D721Med (cell line): ENCODE measurements at regions not wholly inside any gene's neighbourhood (a gene's known extent, or its start where the extent isn't known, plus 50 kb on each side); places are given as distances from the start of the nearest gene placed in this dataset.
"Not testable (repeated sequence)": the region's sequence is repeated elsewhere in the genome, so short reads cannot be mapped to it uniquely, and the experiment has no call there.

Experiments used
- DNase-seq: peaks from one replicate; pipeline ENCODE4 v3.0.0; 2011; ENCODE audit warnings: low spot score; ENCODE audit not compliant: insufficient read length
- FAIRE-seq: peaks from 2 replicates; lab custom pipeline; 2011; peaks lifted over from hg19 to GRCh38; lab: Jason Lieb, UNC
- CTCF ChIP-seq: IDR thresholded peaks from 2 replicates; pipeline ENCODE4 v1.5.1; 2012; ENCODE audit warnings: mild to moderate bottlenecking, control low read depth; ENCODE audit not compliant: insufficient read depth; ENCODE audit errors: missing control alignments

- no peak for FAIRE-seq
These were observed 1504.6 kb upstream of the WWC1 start for GRCh38 chr5:166786889-166787288.

GRCh38 chr5:166788050-166788449, 1503.4 kb upstream of the WWC1 start:
- no peak for TF ChIP-seq CTCF
- FAIRE-seq (no peak), DNase-seq (no peak)

More at GRCh38 chr5:166786889-166787288, 1504.6 kb upstream of the WWC1 start:
- no peak for DNase-seq
- TF ChIP-seq CTCF, result no peak

- no peak for TF ChIP-seq CTCF
- FAIRE-seq (no peak), DNase-seq (no peak)
These were observed 1495.7 kb upstream of the WWC1 start for GRCh38 chr5:166795756-166796155.

GRCh38 chr5:166803058-166803457, 1488.4 kb upstream of the WWC1 start:
- FAIRE-seq (no peak), DNase-seq (no peak)

GRCh38 chr5:166804223-166804622, 1487.2 kb upstream of the WWC1 start:
- DNase-seq, FAIRE-seq: not testable (repeated sequence)

More at GRCh38 chr5:166803058-166803457, 1488.4 kb upstream of the WWC1 start:
- no peak for TF ChIP-seq CTCF

- DNase-seq, FAIRE-seq: not testable (repeated sequence)
These were observed 1486.8 kb upstream of the WWC1 start for GRCh38 chr5:166804693-166805092.

GRCh38 chr5:166810093-166810658, 1481.3 kb upstream of the WWC1 start:
- not testable (repeated sequence) for DNase-seq, FAIRE-seq

GRCh38 chr5:166810721-166811120, 1480.7 kb upstream of the WWC1 start:
- DNase-seq (no peak), FAIRE-seq (no peak)
- TF ChIP-seq CTCF, result no peak

- DNase-seq (no peak), FAIRE-seq (no peak)
- no peak for TF ChIP-seq CTCF
These were observed 1468.1 kb upstream of the WWC1 start for GRCh38 chr5:166823360-166823759.
